ENCODE measurements at regions not wholly inside any gene's neighbourhood (a gene's known extent, or its start where the extent isn't known, plus 50 kb on each side); places are given as distances from the start of the nearest gene placed in this dataset.
"Not testable (repeated sequence)": the region's sequence is repeated elsewhere in the genome, so short reads cannot be mapped to it uniquely, and the experiment has no call there.

DNA sequence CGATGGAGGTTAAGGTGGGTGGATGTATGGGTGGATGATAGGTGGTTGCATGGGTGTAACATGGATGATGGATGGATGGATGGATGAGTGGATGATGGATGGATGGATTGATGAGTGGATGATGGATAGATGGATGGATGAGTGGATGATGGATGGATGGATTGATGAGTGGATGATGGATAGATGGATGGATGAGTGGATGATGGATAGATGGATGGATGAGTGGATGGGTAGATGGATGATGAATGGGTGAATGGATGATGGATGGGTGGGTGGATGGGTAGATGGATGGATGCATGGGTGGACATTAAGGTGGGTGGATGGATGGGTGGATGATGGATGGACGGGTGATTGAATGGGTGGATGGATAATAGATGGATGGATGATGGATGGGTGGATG is 136.5 kb upstream of the FOXD4L5 start:
- ATAC-seq, CTCF ChIA-PET, DNase-seq, H3K36me3 Mint-ChIP-seq, H3K4me3 Mint-ChIP-seq, H3K4me1 Mint-ChIP-seq, H3K27ac Mint-ChIP-seq, H3K27me3 Mint-ChIP-seq: not testable (repeated sequence)
- H3K9me3 Mint-ChIP-seq (ENCODE audit: low read depth): peaks cover 23% of the 10 kb centered on the region

DNA sequence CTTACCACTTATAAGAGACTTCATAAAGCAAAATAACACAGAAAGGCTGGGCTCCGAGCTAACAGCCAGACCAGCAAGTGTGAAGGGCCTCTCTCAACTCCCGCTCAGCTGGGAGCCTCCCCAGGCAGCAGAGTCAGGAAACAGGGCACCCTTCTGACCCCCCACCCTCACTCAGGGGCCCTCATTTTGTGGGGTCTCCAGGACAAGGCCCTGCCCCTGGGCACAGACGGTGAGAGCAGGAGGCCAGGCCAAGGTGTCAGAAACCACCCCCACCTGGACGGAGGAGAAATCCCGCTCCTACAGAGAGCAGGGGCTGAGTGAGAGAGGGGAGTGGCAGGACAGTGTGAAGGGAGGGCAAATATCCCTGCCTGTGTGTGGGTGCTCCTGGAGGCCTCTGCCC is 135.8 kb upstream of the FOXD4L5 start:
- CTCF ChIA-PET: no interaction called here
- no peak for ATAC-seq
- H3K27ac Mint-ChIP-seq: no peak overlapping the region
- peaks cover 4% of the 10 kb centered on the region for H3K36me3 Mint-ChIP-seq
- H3K27me3 Mint-ChIP-seq: no peaks in the 10 kb centered on the region
- no peaks in the 10 kb centered on the region for H3K4me1 Mint-ChIP-seq
- H3K4me3 Mint-ChIP-seq: no peak overlapping the region
- no peak for DNase-seq
- H3K9me3 Mint-ChIP-seq (ENCODE audit: low read depth): peaks cover 22% of the 10 kb centered on the region

DNA sequence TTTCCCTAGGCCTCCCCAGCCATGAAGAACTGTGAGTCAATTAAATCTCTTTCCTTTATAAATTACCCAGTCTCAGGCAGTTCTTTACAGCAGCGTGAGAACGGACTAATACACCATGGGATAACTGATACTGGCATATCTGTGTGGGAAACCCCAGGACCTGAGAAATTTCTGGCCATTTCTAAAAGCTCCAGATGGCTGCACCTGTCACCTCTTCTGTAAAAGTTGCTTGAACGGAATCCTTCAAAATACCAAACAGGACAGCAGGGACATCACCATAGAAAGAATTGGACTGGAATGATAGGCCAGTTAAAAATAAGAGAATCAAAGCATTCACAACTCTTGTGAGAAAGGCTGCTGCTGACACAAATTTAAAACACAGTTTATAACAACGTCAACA is 134.0 kb upstream of the FOXD4L5 start:
- DNase-seq, CTCF ChIA-PET, H3K27ac Mint-ChIP-seq, H3K27me3 Mint-ChIP-seq, H3K4me3 Mint-ChIP-seq, H3K36me3 Mint-ChIP-seq, ATAC-seq, H3K4me1 Mint-ChIP-seq: not testable (repeated sequence)
- peaks cover 18% of the 10 kb centered on the region for H3K9me3 Mint-ChIP-seq (ENCODE audit: low read depth)

DNA sequence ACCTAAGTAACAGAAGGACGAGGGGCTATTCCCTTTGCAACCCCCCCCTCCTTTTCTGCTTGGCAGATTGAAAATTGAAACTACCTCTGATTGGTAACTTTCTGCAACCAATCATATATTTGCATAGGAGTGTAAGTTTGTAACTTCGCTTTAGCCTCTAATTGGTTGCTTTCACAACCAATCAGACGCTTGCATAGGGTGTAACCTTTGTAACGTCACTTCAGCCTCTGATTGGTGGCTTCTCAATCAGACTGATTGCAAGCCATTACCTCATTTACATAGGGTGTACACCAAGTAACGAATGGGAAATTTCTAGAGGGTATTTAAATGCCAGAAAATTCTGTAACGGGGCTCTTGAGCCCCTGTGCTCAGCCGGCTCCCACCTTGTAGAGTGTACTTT is 131.9 kb upstream of the FOXD4L5 start:
- DNase-seq, H3K27me3 Mint-ChIP-seq, H3K27ac Mint-ChIP-seq, H3K4me1 Mint-ChIP-seq, ATAC-seq, H3K36me3 Mint-ChIP-seq, CTCF ChIA-PET, H3K4me3 Mint-ChIP-seq: not testable (repeated sequence)
- H3K9me3 Mint-ChIP-seq (ENCODE audit: low read depth): peaks cover 20% of the 10 kb centered on the region

DNA sequence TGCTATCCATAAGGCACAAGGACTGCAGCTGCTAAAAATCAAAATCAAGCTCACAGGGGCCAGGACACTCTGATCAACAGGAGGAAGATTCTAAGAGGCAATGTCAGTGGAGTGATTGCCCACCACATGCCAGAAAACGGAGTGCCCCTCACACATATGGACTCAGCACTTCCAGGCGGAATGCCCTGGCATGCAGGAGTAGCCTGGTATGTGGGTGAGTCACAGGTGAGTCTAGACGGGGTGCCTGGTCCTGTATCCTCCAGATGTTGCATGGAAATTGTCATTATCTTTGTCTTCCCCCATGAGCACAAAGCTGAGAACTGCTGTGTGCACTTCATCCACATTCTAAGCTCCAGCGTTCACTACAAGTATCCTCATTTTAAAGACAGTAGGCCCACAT is 129.2 kb upstream of the FOXD4L5 start:
- H3K9me3 Mint-ChIP-seq (ENCODE audit: low read depth): peaks cover 17% of the 10 kb centered on the region
- H3K4me1 Mint-ChIP-seq, H3K27ac Mint-ChIP-seq, H3K27me3 Mint-ChIP-seq, ATAC-seq, DNase-seq, H3K36me3 Mint-ChIP-seq, CTCF ChIA-PET, H3K4me3 Mint-ChIP-seq: not testable (repeated sequence)

DNA sequence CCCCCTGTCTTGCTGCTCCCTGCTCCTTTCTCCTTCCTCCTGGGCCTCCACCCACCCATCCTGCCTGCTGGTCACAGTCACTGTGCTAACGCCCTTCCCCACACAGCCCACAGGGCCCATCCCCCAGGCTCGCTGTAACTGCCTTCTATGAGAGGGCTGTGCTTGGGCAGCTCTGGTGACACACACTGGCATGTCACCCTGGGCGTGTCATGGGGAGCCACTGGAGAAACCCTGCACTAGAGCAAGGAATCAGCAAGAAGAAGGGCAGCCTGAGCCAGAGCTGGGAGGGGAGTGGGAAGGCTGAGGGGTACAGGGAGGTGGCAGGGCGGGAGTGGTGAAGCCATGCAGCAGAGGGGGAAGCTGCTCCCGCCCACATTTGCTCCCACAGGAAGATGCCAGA is 128.4 kb upstream of the FOXD4L5 start:
- DNase-seq, H3K4me3 Mint-ChIP-seq, ATAC-seq, H3K36me3 Mint-ChIP-seq, H3K4me1 Mint-ChIP-seq, H3K27ac Mint-ChIP-seq, CTCF ChIA-PET, H3K27me3 Mint-ChIP-seq: not testable (repeated sequence)
- H3K9me3 Mint-ChIP-seq (ENCODE audit: low read depth): peaks cover 18% of the 10 kb centered on the region

DNA sequence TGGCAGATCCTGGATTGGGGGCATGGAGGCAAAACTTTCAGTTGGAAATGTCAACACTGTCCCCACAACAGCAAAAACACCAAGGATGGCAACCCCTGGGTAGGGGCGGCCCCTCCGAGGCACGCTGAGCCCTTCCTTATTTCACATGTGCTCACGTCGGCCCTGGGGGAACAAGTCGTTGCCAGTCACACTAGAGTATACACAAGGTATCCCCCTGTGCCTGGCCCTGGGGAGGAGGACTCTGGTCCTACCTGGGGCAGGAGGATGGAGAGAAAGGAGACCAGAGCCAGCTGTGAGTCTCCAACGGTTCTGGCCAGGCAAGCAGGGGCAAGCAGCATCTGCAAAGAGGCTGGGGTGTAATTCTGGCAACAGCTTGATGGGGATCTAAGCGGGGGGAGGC is 126.9 kb upstream of the FOXD4L5 start:
- CTCF ChIA-PET: no interaction called here
- ATAC-seq (no peak), DNase-seq (no peak)
- no peaks in the 10 kb centered on the region for H3K27me3 Mint-ChIP-seq
- H3K9me3 Mint-ChIP-seq (ENCODE audit: low read depth): peaks cover 24% of the 10 kb centered on the region
- peaks cover 4% of the 10 kb centered on the region for H3K36me3 Mint-ChIP-seq
- H3K4me1 Mint-ChIP-seq: no peaks in the 10 kb centered on the region
- H3K27ac Mint-ChIP-seq: no peak overlapping the region
- H3K4me3 Mint-ChIP-seq: no peak overlapping the region

DNA sequence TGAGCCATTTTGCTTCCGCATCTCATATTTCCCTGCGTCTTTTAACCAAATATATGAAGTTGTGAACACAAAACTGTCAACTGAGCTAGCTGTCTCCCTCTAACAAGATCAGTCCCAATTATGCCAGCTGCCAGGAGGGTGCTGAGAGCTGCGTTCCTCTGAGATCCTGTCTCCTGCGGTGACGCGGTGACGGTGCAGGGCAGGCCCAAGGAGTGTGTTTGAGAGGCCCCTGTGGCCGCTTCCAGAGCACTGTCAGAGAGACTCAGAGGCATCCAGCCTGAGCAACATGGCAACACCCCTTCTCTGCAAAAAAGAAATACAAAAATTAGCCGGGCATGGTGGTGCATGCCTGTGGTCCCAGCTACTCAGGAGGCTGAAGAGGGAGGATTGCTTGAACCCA is 126.3 kb upstream of the FOXD4L5 start:
- ATAC-seq: no peak
- peaks cover 4% of the 10 kb centered on the region for H3K36me3 Mint-ChIP-seq
- H3K4me1 Mint-ChIP-seq: no peaks in the 10 kb centered on the region
- CTCF ChIA-PET: no interaction called here
- peaks cover 24% of the 10 kb centered on the region for H3K9me3 Mint-ChIP-seq (ENCODE audit: low read depth)
- no peak overlapping the region for H3K4me3 Mint-ChIP-seq
- H3K27me3 Mint-ChIP-seq: no peaks in the 10 kb centered on the region
- H3K27ac Mint-ChIP-seq: no peak overlapping the region
- DNase-seq: no peak

DNA sequence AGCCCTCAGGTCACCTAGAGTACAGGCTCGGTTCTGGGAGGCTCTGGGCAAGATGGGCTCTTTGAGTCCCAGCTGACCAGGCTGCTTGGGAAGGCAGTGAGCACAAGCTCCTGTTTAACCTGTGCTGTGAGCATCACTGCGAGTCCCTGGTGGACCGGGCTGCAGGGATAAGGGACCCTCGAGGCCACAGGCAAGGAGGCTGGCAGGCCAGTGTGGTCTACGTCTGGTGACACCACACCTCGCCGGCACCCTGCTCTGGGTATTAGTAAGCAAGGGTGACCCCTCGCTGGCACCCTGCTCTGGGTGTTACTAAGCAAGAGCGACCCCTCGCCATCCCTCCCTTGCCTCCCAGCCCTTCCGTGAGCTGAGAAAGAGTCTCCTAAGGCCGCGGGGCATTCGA is 125.9 kb upstream of the FOXD4L5 start:
- ATAC-seq (no peak), DNase-seq (no peak)
- CTCF ChIA-PET: no interaction called here
- Mint-ChIP-seq H3K9me3 (ENCODE audit: low read depth) (peaks cover 24% of the 10 kb centered on the region), H3K27me3 (no peaks in the 10 kb centered on the region), H3K36me3 (peaks cover 4% of the 10 kb centered on the region), H3K4me1 (no peaks in the 10 kb centered on the region), H3K27ac (no peak overlapping the region), H3K4me3 (no peak overlapping the region)

DNA sequence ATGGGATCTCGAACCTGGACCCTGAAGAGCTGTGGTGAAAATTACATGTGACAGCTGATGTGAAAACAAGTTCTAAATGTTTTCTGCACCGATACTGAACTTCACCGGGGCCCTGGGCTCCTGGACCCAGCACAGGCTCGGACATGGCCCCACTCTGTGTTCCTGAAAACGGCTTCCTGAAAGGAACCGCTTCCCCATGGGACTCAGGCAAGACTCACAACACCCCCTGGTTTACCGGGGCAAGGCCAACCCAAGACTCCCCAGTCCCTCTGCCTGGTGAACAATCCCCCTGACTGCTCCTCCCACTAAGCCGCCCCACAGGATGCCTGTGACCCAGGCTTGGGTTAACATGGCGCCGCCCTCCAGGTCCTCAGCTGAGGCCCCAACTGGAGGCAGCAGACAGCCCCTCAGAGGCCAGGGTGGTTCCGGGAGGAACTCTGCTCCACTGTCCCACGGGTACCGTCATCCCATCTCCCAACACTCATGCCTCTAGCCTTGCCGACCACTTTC is 124.5 kb upstream of the FOXD4L5 start:
- Mint-ChIP-seq H3K4me1 (no peaks in the 10 kb centered on the region), H3K9me3 (ENCODE audit: low read depth) (peaks cover 24% of the 10 kb centered on the region), H3K27ac (no peak overlapping the region), H3K4me3 (no peak overlapping the region), H3K27me3 (no peaks in the 10 kb centered on the region), H3K36me3 (peaks cover 4% of the 10 kb centered on the region)
- no peak for DNase-seq
- no peak for ATAC-seq
- CTCF ChIA-PET: no interaction called here

DNA sequence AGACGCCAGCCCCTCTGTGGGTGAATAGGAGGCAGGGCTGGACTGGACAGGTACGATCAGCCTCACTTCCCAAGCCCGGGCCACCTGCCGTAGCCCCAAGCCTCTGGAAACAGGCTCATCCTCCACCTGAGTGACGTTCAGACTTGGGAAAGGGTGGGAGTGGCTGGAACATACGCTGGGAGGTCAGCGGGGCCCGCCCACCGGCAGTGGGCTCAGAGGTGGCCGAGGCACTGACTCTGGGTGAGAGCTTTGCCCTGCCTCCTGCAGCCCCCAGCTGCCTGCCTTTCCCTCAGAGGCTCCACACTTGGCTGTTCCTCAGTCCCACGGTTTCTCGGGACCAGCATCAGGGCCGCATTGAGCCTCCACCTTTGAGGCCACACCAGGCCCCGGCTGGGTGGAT is 123.8 kb upstream of the FOXD4L5 start:
- H3K4me1 Mint-ChIP-seq, H3K27me3 Mint-ChIP-seq, H3K36me3 Mint-ChIP-seq, DNase-seq, ATAC-seq, H3K4me3 Mint-ChIP-seq, H3K27ac Mint-ChIP-seq, CTCF ChIA-PET: not testable (repeated sequence)
- H3K9me3 Mint-ChIP-seq (ENCODE audit: low read depth): peaks cover 21% of the 10 kb centered on the region

DNA sequence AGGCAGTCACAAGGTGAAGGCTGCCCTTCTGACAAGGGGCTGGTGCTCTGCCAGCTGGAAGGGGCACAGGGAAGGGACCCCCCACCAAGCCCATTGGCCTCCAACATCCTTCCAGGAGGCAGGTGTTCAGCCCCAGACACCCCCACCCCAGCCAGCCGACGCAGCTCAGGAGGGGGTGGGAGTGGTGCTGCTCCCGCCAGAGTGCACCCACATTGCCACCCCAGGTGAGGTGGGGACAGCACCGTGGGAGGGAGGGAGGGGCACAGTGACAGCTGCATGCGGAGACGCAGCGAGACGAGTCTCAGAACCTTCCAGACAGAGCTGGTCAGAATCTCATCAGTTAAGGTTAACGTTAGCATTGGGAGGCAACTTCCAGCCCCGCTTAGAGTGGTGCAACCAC is 121.6 kb upstream of the FOXD4L5 start:
- H3K36me3 Mint-ChIP-seq, ATAC-seq, H3K27ac Mint-ChIP-seq, H3K4me1 Mint-ChIP-seq, CTCF ChIA-PET, DNase-seq, H3K4me3 Mint-ChIP-seq, H3K27me3 Mint-ChIP-seq: not testable (repeated sequence)
- H3K9me3 Mint-ChIP-seq (ENCODE audit: low read depth): peaks cover 21% of the 10 kb centered on the region

DNA sequence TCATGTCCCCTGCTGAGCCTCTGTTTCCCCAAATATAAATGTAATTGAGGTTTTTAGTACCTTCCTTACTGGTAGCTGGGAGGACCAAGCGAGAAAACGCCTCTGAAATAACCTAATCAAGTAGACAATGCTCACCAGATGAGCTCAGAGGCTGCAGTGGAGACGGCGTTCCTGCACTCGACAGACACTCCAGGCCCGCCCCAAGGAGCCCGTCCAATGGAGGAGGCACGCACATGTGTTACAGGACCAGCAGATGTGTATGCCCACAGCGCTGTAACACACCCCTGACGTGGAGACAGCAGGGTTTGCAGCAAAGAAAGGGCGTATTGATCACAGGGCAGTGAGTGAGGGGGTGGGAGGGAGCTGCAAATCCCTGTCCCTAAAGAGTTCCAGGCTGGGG is 120.8 kb upstream of the FOXD4L5 start:
- H3K27ac Mint-ChIP-seq, H3K27me3 Mint-ChIP-seq, CTCF ChIA-PET: not testable (repeated sequence)

DNA sequence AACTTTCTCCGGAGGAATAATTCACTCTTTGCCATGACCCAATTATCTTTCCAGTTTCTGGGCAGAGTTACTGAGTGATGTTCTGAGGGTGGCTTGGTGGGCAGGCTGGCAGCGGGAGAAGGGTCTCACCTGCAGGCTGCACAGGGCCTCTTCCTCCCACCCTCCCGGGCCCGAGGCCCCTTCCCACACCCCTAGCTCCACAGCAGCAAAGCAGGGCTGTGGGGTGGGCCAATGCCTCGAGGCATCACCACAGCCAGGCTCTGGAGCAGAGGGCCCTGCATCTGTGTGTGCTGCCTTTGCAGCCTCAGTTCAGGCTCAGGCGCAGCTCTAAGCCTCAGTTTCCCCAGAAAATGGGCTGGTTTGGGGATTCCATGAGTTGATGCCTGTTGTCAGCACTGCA is 120.2 kb upstream of the FOXD4L5 start:
- CTCF ChIA-PET: no interaction called here
- Mint-ChIP-seq H3K4me1 (no peaks in the 10 kb centered on the region), H3K27ac (no peak overlapping the region), H3K27me3 (no peaks in the 10 kb centered on the region), H3K36me3 (peaks cover 4% of the 10 kb centered on the region), H3K4me3 (no peak overlapping the region), H3K9me3 (ENCODE audit: low read depth) (peaks cover 21% of the 10 kb centered on the region)
- DNase-seq (no peak), ATAC-seq (no peak)

More for the DNA sequence above, 120.8 kb upstream of the FOXD4L5 start:
- H3K4me1 Mint-ChIP-seq, H3K4me3 Mint-ChIP-seq, ATAC-seq, DNase-seq, H3K36me3 Mint-ChIP-seq: not testable (repeated sequence)
- peaks cover 21% of the 10 kb centered on the region for H3K9me3 Mint-ChIP-seq (ENCODE audit: low read depth)
